ENCODE measurements at regions not wholly inside any gene's neighbourhood (a gene's known extent, or its start where the extent isn't known, plus 50 kb on each side); places are given as distances from the start of the nearest gene placed in this dataset.
"Not testable (repeated sequence)": the region's sequence is repeated elsewhere in the genome, so short reads cannot be mapped to it uniquely, and the experiment has no call there.

DNA sequence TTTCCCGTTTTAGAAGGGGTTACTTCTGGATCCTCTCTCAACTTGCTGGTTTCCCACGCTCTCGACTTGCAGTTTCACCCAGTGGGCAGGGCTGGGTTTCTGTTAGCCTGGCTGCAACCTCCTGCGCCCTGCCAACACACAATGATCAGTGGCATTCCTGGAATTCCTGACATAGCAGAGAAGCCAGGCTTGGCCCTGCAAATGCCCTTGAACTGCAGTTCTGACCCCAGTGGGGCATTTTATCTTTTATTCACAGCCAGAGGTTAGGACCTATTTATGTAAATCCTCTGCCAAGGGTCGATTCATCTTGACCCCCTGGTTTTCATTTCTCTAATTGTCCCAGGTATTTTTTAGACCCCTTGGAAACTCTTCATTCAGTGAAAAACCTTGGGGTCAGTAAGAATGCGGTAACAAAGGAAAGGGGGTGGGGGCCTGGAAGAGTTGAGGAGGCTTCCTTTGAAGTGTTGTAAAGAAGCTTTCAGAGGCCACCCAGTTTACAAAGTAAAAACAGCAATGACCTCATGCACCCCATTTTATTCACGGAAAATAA lies 217.6 kb downstream of the ZNF674 start:
- no peaks in the 10 kb centered on the region for H3K27me3 ChIP-seq
- peak in 1 of 2 donors; percentile 48 for TF ChIP-seq POLR2A (IDR thresholded peaks at IDR 0.05)
- TF ChIP-seq CTCF (IDR thresholded peaks at IDR 0.05): no peak
- H3K27ac ChIP-seq: peak overlapping the region; percentile 79 to 92 (median 81)
- no peak overlapping the region for H3K4me3 ChIP-seq (replicated peaks in 1 of 3)
- peak; percentile 82 to 85 for DNase-seq
- intact Hi-C loops (cut with DNase I): no loop called here
- H3K36me3 ChIP-seq: no peaks in the 10 kb centered on the region
- no peaks in the 10 kb centered on the region for H3K9me3 ChIP-seq
- H3K4me1 ChIP-seq: peaks cover 9 to 27% of the 10 kb centered on the region in 2 donors
- 23 to 28% methylated on average over 5 to 7 of the region's 7 CpGs for WGBS, 2 donors

- DNase-seq: no peak
- WGBS, 2 donors: 42 to 49% methylated on average over 3 of the region's 3 CpGs
- Histone ChIP-seq H3K36me3 (no peaks in the 10 kb centered on the region), H3K27ac (peak overlapping the region; percentile 79 to 92 (median 81)), H3K9me3 (no peaks in the 10 kb centered on the region), H3K4me3 (replicated peaks in 1 of 3) (no peak overlapping the region), H3K27me3 (no peaks in the 10 kb centered on the region), H3K4me1 (peaks cover 9 to 27% of the 10 kb centered on the region in 2 donors)
- TF ChIP-seq CTCF (IDR thresholded peaks at IDR 0.05): no peak
- intact Hi-C loops (cut with DNase I): no loop called here
These were observed 219.1 kb downstream of the ZNF674 start for GRCh38 chrX:46326161-46326560.

DNA sequence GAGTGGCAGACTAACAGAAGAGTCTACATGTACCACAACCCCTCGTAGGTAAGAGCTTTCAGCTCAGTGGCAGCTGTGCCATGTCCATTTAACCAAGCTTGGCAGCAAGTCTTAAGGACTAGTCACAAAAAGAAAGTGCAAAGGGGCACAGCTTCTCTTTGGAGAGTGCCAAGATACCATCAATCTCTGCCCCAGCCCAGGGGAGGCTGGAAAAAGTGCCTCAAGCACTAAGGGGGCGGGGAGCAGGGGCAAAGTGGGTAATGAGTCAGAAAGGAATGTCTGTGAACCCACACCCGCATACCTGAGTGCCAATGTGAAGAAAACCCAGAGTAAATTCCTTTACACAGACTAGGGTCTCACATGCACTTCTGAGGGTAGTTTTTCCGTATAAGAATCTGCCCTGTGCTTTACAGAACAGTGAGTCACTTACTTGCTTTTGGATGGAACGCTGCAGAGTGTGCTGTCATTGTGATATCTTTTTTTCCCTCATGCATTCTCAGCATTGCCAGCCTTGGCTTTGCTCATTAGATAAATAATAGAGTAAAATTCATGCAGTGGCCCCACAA lies 219.8 kb downstream of the ZNF674 start:
- Histone ChIP-seq H3K4me1 (peaks cover 9 to 27% of the 10 kb centered on the region in 2 donors), H3K27ac (peak overlapping the region; percentile 79 to 92 (median 81)), H3K36me3 (no peaks in the 10 kb centered on the region), H3K27me3 (no peaks in the 10 kb centered on the region), H3K4me3 (replicated peaks in 1 of 3) (no peak overlapping the region), H3K9me3 (no peaks in the 10 kb centered on the region)
- peak; percentile 71 to 77 for DNase-seq
- WGBS, 2 donors: 15 to 25% methylated on average over 5 of the region's 5 CpGs
- intact Hi-C loops (cut with DNase I): no loop called here
- TF ChIP-seq CTCF (IDR thresholded peaks at IDR 0.05) (no peak), POLR2A (IDR thresholded peaks at IDR 0.05) (no peak)

DNA sequence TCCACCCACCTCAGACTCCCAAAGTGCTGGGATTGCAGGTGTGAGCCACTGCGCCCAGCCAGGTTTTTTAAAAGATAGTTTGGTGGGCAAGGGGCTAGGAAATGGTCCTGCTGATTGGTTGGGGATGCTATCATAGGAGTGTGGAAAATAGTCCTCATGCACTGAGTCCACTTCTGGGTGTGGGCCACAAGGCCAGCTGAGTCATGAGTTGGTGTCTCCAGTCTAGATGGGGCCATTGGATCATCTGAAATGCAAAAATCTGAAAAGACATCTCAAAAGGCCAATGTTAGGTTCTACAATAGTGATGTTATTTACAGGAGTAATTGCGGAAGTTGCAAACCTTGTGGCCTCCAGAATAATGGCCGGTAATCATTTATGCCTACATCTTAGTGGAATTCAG lies 221.1 kb downstream of the ZNF674 start:
- intact Hi-C loops (cut with DNase I): no loop called here
- TF ChIP-seq POLR2A (IDR thresholded peaks at IDR 0.05) (no peak), CTCF (IDR thresholded peaks at IDR 0.05) (no peak)
- H3K36me3 ChIP-seq: no peaks in the 10 kb centered on the region
- H3K27me3 ChIP-seq: no peaks in the 10 kb centered on the region
- no peak for DNase-seq
- H3K27ac ChIP-seq: no peak overlapping the region
- whole genome bisulfite sequencing, 2 donors: 98 to 100% methylated on average over 3 of the region's 3 CpGs
- H3K4me3 ChIP-seq (replicated peaks in 1 of 3): no peak overlapping the region
- H3K4me1 ChIP-seq: peaks cover 9 to 27% of the 10 kb centered on the region in 2 donors
- H3K9me3 ChIP-seq: no peaks in the 10 kb centered on the region

- H3K36me3 ChIP-seq; H3K27me3 ChIP-seq; H3K27ac ChIP-seq; H3K4me3 ChIP-seq (replicated peaks in 1 of 3); intact Hi-C loops (cut with DNase I); DNase-seq; H3K9me3 ChIP-seq: not testable (repeated sequence)
- 69 to 88% methylated on average over 5 of the region's 5 CpGs for WGBS, 2 donors
- peaks cover 4 to 22% of the 10 kb centered on the region in 2 donors for H3K4me1 ChIP-seq
These were observed 222.3 kb downstream of the ZNF674 start for GRCh38 chrX:46322929-46323328.

All from thyroid gland (tissue), 4 donors.